ENCODE measurements at regions not wholly inside any gene's neighbourhood (a gene's known extent, or its start where the extent isn't known, plus 50 kb on each side); places are given as distances from the start of the nearest gene placed in this dataset.

GRCh38 chr9:90477535-90477934 is 165.1 kb downstream of the DIRAS2 start:
- TF ChIP-seq REST (IDR thresholded peaks at IDR 0.05; ENCODE audit: low read depth): no peak
- TF ChIP-seq EP300 (IDR thresholded peaks at IDR 0.05; ENCODE audit: borderline replicate concordance): no peak
- TF ChIP-seq EGR1 (IDR thresholded peaks at IDR 0.05): no peak
- TF ChIP-seq NFIC (IDR thresholded peaks at IDR 0.05): no peak
- TF ChIP-seq FOXM1 (IDR thresholded peaks at IDR 0.05; ENCODE audit: borderline replicate concordance, low read depth): no peak
- TF ChIP-seq RAD21 (IDR thresholded peaks at IDR 0.05; ENCODE audit: low read depth): no peak
- no peak for TF ChIP-seq TAF1 (IDR thresholded peaks at IDR 0.05; ENCODE audit: low read depth)
- TF ChIP-seq MAX (IDR thresholded peaks at IDR 0.05): no peak
- TF ChIP-seq YY1 (IDR thresholded peaks at IDR 0.05; ENCODE audit: low read depth): no peak
- no peak for TF ChIP-seq CEBPB (IDR thresholded peaks at IDR 0.05)
- TF ChIP-seq TEAD4 (IDR thresholded peaks at IDR 0.05): no peak
